ENCODE measurements at regions not wholly inside any gene's neighbourhood (a gene's known extent, or its start where the extent isn't known, plus 50 kb on each side); places are given as distances from the start of the nearest gene placed in this dataset.

DNA sequence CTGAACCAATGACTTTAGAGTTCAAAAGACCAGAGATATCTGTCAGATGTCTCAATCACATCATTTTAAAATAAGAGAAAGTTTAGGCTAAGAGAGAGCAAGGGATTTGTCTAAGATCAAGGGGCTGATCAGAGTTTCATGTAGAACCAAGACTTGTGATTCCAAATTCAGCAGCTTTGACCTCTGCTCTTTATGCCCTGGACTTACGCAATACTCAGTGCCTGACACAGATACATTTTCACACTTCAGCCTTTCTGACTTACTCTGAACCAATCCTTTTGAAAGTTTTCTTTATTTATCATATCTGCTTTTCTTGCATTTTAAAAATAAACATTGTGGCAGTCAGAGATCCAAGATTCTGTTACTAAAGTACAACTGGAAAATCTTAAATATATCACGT is 428.0 kb downstream of the PLPP3 start:
- no peak for DNase-seq (ENCODE audit: low spot score)

DNA sequence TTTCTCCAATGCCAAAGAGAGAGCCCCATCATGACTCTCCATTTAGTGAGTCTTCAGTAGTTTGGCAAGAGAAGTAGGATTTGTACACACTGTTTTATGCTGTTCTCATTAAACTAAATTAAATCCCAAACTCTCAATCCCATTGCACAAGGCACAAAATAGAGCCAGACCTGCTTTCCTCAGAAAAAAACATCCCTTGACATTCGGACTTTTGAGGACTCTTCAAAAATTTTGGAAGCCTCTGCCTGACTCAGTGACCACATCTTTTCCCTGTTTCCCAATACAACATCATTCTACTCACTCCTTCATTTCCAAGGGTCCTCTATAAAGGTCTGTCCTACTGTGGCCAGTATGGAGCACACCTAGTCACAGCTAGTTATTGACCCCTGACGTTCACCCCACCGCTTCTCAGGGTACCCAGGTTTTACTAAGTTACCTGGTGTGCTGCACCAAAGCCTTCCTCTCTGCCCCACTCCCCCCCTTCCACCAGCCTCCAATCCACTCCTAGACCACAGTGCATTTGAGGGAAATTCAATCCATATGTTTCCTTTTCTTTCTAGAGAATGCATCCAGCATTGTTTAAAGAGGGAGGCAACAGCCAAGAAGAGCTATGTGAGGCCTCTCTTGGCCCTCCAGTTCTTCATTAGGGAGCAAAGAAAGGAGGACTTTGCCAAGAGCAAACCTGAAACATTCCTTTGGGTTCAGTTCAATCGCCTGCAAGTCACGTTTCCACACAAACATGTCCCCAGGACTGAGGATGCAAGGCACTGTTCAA is 428.7 kb downstream of the PLPP3 start:
- no peak for DNase-seq (ENCODE audit: low spot score)

DNA sequence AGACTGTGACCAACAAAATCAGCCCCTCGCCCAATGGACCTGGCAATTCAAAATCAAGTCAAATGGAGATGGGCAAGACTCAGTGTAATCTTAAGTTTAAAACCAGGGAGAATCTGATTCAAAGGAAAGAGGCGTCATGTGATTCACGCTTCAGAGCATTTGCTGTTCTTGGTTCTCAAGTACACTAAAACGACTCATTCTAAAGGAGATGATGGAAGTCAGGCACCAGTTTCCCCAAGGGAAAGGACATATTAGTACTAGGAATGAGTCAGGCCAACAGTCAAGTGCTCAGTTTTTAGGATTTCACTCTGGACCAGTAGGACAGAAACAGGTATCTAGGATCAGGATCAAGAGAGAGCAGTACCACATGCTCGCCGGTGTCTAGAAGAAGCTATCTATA is 429.6 kb downstream of the PLPP3 start:
- DNase-seq (ENCODE audit: low spot score) = no peak

GRCh38 chr1:56148326-56149193 is 430.8 kb downstream of the PLPP3 start:
- DNase-seq (ENCODE audit: low spot score) = no peak

DNA sequence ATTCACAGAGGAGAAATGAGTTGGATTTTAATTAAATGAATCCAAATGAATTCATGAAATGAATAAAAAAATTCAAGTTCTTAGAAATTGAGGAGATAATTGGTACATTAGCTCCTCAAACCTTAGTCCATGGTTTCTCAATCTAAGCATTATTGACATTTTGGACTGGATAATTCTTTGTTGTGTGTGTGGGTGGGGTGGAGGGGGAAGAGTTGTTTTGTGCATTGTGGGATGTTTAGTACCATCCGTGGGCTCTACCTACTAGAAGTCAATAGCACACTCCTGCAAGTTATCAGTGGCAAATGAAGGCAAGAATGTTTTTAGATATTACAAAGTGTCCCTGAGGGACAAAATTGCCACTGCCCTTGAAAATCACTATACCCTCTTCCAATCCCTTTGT is 431.9 kb downstream of the PLPP3 start:
- no peak for DNase-seq (ENCODE audit: low spot score)

DNA sequence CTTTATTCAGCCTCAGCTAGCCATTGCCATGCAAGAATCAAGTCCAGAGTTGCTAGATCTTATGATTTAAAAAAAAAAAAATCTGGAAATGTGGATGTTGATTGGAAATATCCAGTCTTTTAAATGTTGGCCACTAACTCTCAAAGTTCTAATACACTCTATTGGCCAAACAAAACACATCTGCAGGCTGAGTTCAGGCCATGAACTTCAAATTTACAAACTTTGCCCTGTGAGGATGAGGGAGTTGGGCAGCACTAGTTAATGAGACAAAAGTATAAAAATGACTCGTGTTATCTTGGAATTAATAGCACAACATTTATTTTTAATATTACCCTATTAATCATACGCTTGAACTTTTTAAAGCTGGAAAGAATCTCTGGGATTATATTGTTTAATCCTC is 432.3 kb downstream of the PLPP3 start:
- no peak for DNase-seq (ENCODE audit: low spot score)

GRCh38 chr1:56146449-56146848 is 432.9 kb downstream of the PLPP3 start:
- DNase-seq (ENCODE audit: low spot score) = no peak

DNA sequence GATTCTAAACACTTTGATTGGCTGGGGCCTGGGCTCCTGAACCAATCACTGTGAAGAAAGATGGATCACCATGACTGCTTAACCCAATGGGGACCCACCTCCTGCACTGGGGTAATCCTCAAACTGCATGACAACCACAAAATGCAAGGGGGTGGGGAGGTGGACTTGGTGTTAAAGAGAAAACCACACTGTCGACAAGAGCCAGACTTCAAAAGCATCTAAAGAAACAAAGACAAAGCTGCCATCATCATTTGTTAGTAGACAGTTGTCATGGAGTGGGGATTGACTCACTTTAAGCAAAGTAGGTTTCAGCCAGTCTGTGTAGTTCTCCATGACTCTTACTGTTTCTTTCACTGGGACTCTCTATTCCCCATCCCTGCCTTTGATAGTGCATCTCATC is 433.8 kb downstream of the PLPP3 start:
- no peak for DNase-seq (ENCODE audit: low spot score)

GRCh38 chr1:56142301-56142700 is 437.1 kb downstream of the PLPP3 start:
- DNase-seq (ENCODE audit: low spot score) = no peak

GRCh38 chr1:56139836-56140235 is 439.5 kb downstream of the PLPP3 start:
- no peak for DNase-seq (ENCODE audit: low spot score)

DNA sequence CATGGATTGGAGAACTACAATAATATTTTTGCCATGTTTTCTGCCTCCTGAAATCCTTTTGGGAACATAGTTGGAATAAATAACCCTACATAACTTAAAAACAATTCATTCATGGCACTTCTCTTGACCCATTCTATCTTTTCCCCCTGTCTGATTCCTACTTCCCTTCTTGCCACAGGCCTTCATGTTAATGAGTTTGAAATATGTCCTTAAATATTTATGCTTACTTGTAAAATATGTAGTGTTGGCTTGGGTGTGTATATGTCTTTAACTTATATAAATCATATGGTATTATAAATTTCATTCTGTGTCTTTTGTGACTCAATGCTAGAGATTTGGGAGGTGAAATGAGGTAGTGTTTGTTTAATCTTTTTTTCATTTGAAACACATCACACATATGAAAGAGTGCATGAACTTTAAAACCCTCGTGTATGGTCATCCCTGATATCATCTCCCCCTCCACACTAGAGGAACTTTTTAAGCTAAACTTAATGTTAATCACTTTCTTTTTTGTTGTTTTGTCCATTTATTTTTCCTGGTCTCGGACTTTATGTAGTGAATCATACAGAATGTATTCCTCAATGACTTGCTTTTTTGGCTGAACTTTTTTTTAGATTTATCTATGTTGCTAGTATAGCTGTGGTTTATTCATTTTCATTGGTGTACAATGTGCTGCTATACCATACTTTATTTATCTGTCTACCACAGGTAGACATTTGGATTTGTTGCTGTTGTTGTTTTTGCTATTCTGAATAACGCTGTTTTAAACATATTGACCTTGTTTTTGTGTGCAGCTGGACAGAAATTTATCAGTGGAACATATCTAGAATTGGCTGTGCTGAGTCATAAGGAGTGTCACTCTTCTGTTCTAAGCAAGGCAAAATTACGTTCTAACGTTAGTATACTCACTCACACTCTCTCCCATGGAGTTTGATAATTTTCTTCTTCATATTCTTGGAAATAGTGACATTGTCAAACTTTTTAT is 441.6 kb downstream of the PLPP3 start:
- DNase-seq (ENCODE audit: low spot score) = no peak

GRCh38 chr1:56137090-56137489 is 442.3 kb downstream of the PLPP3 start:
- DNase-seq (ENCODE audit: low spot score) = no peak

GRCh38 chr1:56135864-56136147 is 443.6 kb downstream of the PLPP3 start:
- no peak for DNase-seq (ENCODE audit: low spot score)

DNA sequence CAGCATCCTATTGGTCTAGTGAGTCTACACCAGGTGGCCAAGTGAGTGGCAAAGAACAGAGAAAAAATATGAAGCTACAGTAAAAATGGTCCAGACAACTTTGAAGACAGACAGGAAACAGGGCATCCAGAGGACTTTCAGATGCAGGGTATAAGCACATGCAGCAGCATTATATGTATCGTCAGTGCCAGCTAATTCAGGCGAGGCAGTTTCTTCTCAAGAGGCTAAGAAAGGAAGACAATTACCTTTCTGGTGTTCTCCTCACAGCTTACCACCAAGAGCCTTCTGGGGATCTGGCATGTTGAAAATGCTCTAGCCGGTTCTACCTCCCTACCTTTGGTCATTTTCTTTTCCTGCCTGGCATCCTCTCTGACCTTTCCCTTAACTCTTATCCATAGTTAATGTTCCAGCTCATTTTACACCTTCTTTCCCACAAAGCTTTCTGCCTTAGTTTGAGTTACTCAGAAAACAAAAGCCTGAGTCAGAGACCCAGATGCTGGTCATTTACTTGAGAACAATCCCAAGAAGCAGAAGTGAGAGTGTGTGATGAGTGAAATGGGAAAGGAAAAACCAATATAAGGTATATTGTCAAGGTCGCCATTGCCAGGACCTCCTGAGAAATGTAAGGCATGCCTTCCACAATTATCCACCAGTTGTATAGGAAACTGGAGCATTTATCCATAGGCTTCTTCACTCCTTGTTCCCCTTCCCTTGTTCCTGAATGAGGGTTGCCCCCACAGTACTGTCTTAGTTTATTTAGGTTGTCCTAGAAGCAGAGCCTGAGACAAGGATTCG is 444.1 kb downstream of the PLPP3 start:
- DNase-seq (ENCODE audit: low spot score) = no peak

GRCh38 chr1:56133522-56134472 is 445.6 kb downstream of the PLPP3 start:
- DNase-seq (ENCODE audit: low spot score) = no peak

DNA sequence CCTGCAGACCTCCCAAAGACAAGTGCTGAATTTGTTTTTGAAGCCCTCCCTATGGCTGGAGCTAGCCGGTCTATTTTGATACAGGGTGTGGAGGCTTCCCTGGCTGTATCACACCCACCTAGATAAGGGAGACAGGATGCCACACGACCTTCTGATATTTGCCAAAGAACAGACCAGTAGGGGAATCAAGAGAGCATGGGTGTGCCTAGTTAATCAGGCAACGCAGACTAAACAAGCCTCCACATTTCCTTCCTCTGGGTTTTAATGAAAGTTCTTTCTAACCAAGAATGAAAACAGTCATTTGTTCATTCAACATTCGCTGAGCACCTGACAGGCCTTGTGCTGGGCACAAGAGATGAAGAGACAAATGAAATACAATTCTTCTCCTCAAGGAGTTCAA is 446.8 kb downstream of the PLPP3 start:
- no peak for DNase-seq (ENCODE audit: low spot score)

GRCh38 chr1:56129837-56130236 is 449.5 kb downstream of the PLPP3 start:
- no peak for DNase-seq (ENCODE audit: low spot score)

DNA sequence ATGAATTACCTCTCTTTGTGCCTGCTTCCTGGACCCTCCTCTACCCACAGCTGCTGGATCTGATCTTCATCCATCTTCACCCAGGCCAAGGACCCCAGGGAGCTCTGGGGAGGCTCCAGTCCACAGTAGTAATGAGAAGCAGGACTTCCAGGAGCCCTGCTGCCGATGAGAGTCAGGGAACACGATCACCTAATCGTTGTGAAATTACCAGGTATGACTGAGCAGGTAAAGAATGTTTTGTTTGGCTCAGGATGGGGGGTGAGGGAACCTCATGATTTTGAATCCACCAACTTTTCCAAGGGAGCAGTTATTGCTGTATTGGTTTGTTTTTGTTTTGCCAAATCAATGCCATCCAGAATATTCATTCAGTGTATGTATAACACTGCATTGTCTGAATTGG is 454.0 kb downstream of the PLPP3 start:
- DNase-seq (ENCODE audit: low spot score) = no peak

- no peak for DNase-seq (ENCODE audit: low spot score)
Measured at GRCh38 chr1:56123826-56124225, 455.5 kb downstream of the PLPP3 start.

- no peak for DNase-seq (ENCODE audit: low spot score)
Measured at GRCh38 chr1:56123421-56123820, 455.9 kb downstream of the PLPP3 start.
